ENCODE measurements at regions not wholly inside any gene's neighbourhood (a gene's known extent, or its start where the extent isn't known, plus 50 kb on each side); places are given as distances from the start of the nearest gene placed in this dataset.

GRCh38 chrX:22325096-22325495 is 52.4 kb downstream of the CBLL2 start:
- DNase-seq: no peak

GRCh38 chrX:22329783-22330182 is 57.1 kb downstream of the CBLL2 start:
- no peak for DNase-seq

GRCh38 chrX:22338740-22339139 is 66.0 kb downstream of the CBLL2 start:
- DNase-seq: no peak

- no peak for DNase-seq
These were observed 66.7 kb downstream of the CBLL2 start for GRCh38 chrX:22339459-22339858.

GRCh38 chrX:22340022-22340616 is 67.4 kb downstream of the CBLL2 start:
- DNase-seq: no peak

GRCh38 chrX:22343192-22343591 is 70.5 kb downstream of the CBLL2 start:
- DNase-seq: no peak

GRCh38 chrX:22345884-22346283 is 73.2 kb downstream of the CBLL2 start:
- DNase-seq: no peak

- no peak for DNase-seq
These were observed 74.8 kb downstream of the CBLL2 start for GRCh38 chrX:22347491-22347890.

- no peak for DNase-seq
These were observed 76.4 kb downstream of the CBLL2 start for GRCh38 chrX:22349116-22349515.

GRCh38 chrX:22351076-22351475 is 78.4 kb downstream of the CBLL2 start:
- DNase-seq: no peak

GRCh38 chrX:22351966-22352365 is 79.3 kb downstream of the CBLL2 start:
- no peak for DNase-seq

GRCh38 chrX:22357621-22358020 is 84.9 kb downstream of the CBLL2 start:
- no peak for DNase-seq

- DNase-seq: no peak
These were observed 87.4 kb downstream of the CBLL2 start for GRCh38 chrX:22360129-22360528.

- no peak for DNase-seq
These were observed 92.7 kb downstream of the CBLL2 start for GRCh38 chrX:22365460-22365859.

- DNase-seq: no peak
These were observed 93.5 kb downstream of the CBLL2 start for GRCh38 chrX:22366166-22366702.

GRCh38 chrX:22366906-22367305 is 94.2 kb downstream of the CBLL2 start:
- DNase-seq: no peak

GRCh38 chrX:22373094-22373493 is 100.4 kb downstream of the CBLL2 start:
- DNase-seq: no peak

GRCh38 chrX:22373766-22374165 is 101.1 kb downstream of the CBLL2 start:
- no peak for DNase-seq

- DNase-seq: no peak
These were observed 103.7 kb downstream of the CBLL2 start for GRCh38 chrX:22376369-22376768.

- no peak for DNase-seq
These were observed 105.6 kb downstream of the CBLL2 start for GRCh38 chrX:22378296-22378695.

- no peak for DNase-seq
These were observed 111.3 kb downstream of the CBLL2 start for GRCh38 chrX:22383988-22384387.

- DNase-seq: no peak
These were observed 117.0 kb downstream of the CBLL2 start for GRCh38 chrX:22389556-22390179.

- DNase-seq: no peak
These were observed 119.6 kb downstream of the CBLL2 start for GRCh38 chrX:22392133-22392948.

GRCh38 chrX:22395372-22395771 is 122.7 kb downstream of the CBLL2 start:
- DNase-seq: no peak

Data from stimulated activated CD4-positive, alpha-beta T cell treated with anti-CD3 and anti-CD28 coated beads, Interleukin-4, amount 100 ng/mL, for 24 hours (primary cell).